ENCODE measurements at regions not wholly inside any gene's neighbourhood (a gene's known extent, or its start where the extent isn't known, plus 50 kb on each side); places are given as distances from the start of the nearest gene placed in this dataset.

- TF ChIP-seq CTCF (IDR thresholded peaks at IDR 0.05): no peak
- TF ChIP-seq POLR2A (IDR thresholded peaks at IDR 0.05): no peak
Observed at GRCh38 chr4:96146686-96147085, 306.8 kb downstream of the PDHA2 start.

All from body of pancreas (tissue), 4 donors.